A172 (cell line): ENCODE measurements at regions not wholly inside any gene's neighbourhood (a gene's known extent, or its start where the extent isn't known, plus 50 kb on each side); places are given as distances from the start of the nearest gene placed in this dataset.
A peak's percentile ranks its signal among the peaks of the same experiment; 100 is the strongest.

Experiments
- DNase-seq: peaks from one replicate; pipeline ENCODE4 v3.0.0-alpha.2; 2015; ENCODE audit warnings: low spot score

GRCh38 chr2:65541773-65542172 is 109.4 kb upstream of the SPRED2 start:
- no peak for DNase-seq

GRCh38 chr2:65539633-65540032 is 107.2 kb upstream of the SPRED2 start:
- no peak for DNase-seq

GRCh38 chr2:65537651-65538385 is 105.4 kb upstream of the SPRED2 start:
- no peak for DNase-seq

- no peak for DNase-seq
Observed at GRCh38 chr2:65536596-65536995, 104.2 kb upstream of the SPRED2 start.

GRCh38 chr2:65532937-65533336 is 100.5 kb upstream of the SPRED2 start:
- DNase-seq: no peak

GRCh38 chr2:65532326-65532725 is 99.9 kb upstream of the SPRED2 start:
- DNase-seq: no peak

GRCh38 chr2:65530547-65531320 is 98.3 kb upstream of the SPRED2 start:
- peak; percentile 66 for DNase-seq

- DNase-seq: no peak
Observed at GRCh38 chr2:65529419-65529818, 97.0 kb upstream of the SPRED2 start.

GRCh38 chr2:65528241-65528574 is 95.8 kb upstream of the SPRED2 start:
- DNase-seq: no peak

GRCh38 chr2:65527451-65528240 is 95.2 kb upstream of the SPRED2 start:
- no peak for DNase-seq

- no peak for DNase-seq
Observed at GRCh38 chr2:65525616-65526231, 93.3 kb upstream of the SPRED2 start.

- no peak for DNase-seq
Observed at GRCh38 chr2:65522922-65523321, 90.5 kb upstream of the SPRED2 start.

- DNase-seq: no peak
Observed at GRCh38 chr2:65518751-65519150, 86.4 kb upstream of the SPRED2 start.

GRCh38 chr2:65514555-65515195 is 82.3 kb upstream of the SPRED2 start:
- DNase-seq: no peak

GRCh38 chr2:65512783-65513182 is 80.4 kb upstream of the SPRED2 start:
- DNase-seq: no peak

- no peak for DNase-seq
Observed at GRCh38 chr2:65511306-65511705, 78.9 kb upstream of the SPRED2 start.

GRCh38 chr2:65508225-65508624 is 75.8 kb upstream of the SPRED2 start:
- DNase-seq: no peak

- no peak for DNase-seq
Observed at GRCh38 chr2:65507102-65508069, 75.0 kb upstream of the SPRED2 start.

GRCh38 chr2:65504814-65505697 is 72.7 kb upstream of the SPRED2 start:
- DNase-seq: no peak
